Spleen (tissue), 11 donors: ENCODE measurements at regions not wholly inside any gene's neighbourhood (a gene's known extent, or its start where the extent isn't known, plus 50 kb on each side); places are given as distances from the start of the nearest gene placed in this dataset.

Experiments used
- DNase-seq: peaks from one replicate; pipeline ENCODE4 v3.0.0-alpha.2; 2020
- H3K27ac ChIP-seq, 8 donors: fragments of 200-600 bp; sonication (generic) in 7 of 8; 1 replicate in 4 of 8; 2 replicates in 4 of 8; pipeline versions ENCODE4 v1.5.0 to v1.8.0; 2016 to 2021; ENCODE audit warnings: inconsistent platforms in 4 of 8, mild to moderate bottlenecking in 4 of 8, moderate library complexity in 1 of 8
- H3K27me3 ChIP-seq, 7 donors: fragments of 200-600 bp; sonication (generic) in 6 of 7; replicated peaks in 1 of 7; 1 replicate in 4 of 7; 2 replicates in 3 of 7; pipeline versions ENCODE4 v1.5.0 to v1.8.0; 2016 to 2021; ENCODE audit warnings: inconsistent platforms in 3 of 7, mild to moderate bottlenecking in 1 of 7
- H3K36me3 ChIP-seq, 6 donors: fragments of 200-600 bp; sonication (generic) in 5 of 6; 1 replicate in 4 of 6; 2 replicates in 2 of 6; pipeline versions ENCODE4 v1.5.0 to v1.8.0; 2016 to 2021; ENCODE audit warnings: inconsistent platforms in 2 of 6
- H3K4me1 ChIP-seq, 6 donors: fragments of 200-600 bp; sonication (generic) in 5 of 6; 1 replicate in 3 of 6; 2 replicates in 3 of 6; pipeline versions ENCODE4 v1.5.0 to v1.8.0; 2016 to 2021; ENCODE audit warnings: inconsistent platforms in 3 of 6
- H3K4me3 ChIP-seq, 8 donors: fragments of 200-600 bp; sonication (generic) in 7 of 8; 1 replicate in 4 of 8; 2 replicates in 4 of 8; pipeline versions ENCODE4 v1.5.0 to v1.8.0; 2016 to 2021; ENCODE audit warnings: inconsistent platforms in 4 of 8, mild to moderate bottlenecking in 4 of 8, moderate library complexity in 2 of 8
- H3K9me3 ChIP-seq, 8 donors: fragments of 200-600 bp; sonication (generic) in 7 of 8; 1 replicate in 4 of 8; 2 replicates in 4 of 8; pipeline versions ENCODE4 v1.5.0 to v1.8.0; 2016 to 2021; ENCODE audit warnings: inconsistent platforms in 4 of 8
- POLR2A ChIP-seq, 3 donors: fragments of 450-650 bp; IDR thresholded peaks; one replicate each; pipeline ENCODE4 v1.5.1; 2017; ENCODE audit warnings: antibody characterized with exemption in 3 of 3, mild to moderate bottlenecking in 1 of 3
- POLR2AphosphoS5 ChIP-seq, 3 donors: sonication (generic); formaldehyde crosslinking; IDR thresholded peaks; one replicate each; pipeline ENCODE4 v1.5.1; 2017; ENCODE audit warnings: antibody characterized with exemption in 3 of 3
- WGBS, 5 donors: extraction: QIAGEN DNeasy Blood & Tissue Kit in 3 of 5; methylation state at CpG; one replicate each; pipeline versions ENCODE4 v1.1.5 to v1.1.7; 2013 to 2018; 5-methylcytosine and 5-hydroxymethylcytosine counted together
- intact Hi-C: fragments of 100-400 bp; cut with DNase I; formaldehyde crosslinking; loops from one replicate; pipeline ENCODE4 v1.15.0; 2023; ENCODE audit warnings: low total_unique reads
- TF ChIP-seq, protein P1 (sequence below), 11 experiments: fragments of 200-600 bp in 7 of 11; fragments of 450-650 bp in 4 of 11; sonication (generic) in 4 of 11; IDR thresholded peaks in 8 of 11; conservative IDR thresholded peaks in 3 of 11; 1 replicate in 7 of 11; 2 replicates in 4 of 11; pipeline versions ENCODE4 v1.4.0 to v1.8.0; 2016 to 2021; ENCODE audit warnings: antibody characterized with exemption in 11 of 11, inconsistent platforms in 4 of 11, mild to moderate bottlenecking in 1 of 11
- donor health status: healthy with polysubstance abuse.
- donor health status: DM: no; HTN: no; CAD: no; lungs with moderate emphysema.
- donor health status: DM: no; HTN: no; CAD: no.
- donor health status: Bipolar disorder and iron deficiency.
- donor health status: healthy.
- donor health status: DM: no; HTN: no; CAD: no.
- donor health status: DM: yes; HTN: yes; CAD: no.

DNA sequence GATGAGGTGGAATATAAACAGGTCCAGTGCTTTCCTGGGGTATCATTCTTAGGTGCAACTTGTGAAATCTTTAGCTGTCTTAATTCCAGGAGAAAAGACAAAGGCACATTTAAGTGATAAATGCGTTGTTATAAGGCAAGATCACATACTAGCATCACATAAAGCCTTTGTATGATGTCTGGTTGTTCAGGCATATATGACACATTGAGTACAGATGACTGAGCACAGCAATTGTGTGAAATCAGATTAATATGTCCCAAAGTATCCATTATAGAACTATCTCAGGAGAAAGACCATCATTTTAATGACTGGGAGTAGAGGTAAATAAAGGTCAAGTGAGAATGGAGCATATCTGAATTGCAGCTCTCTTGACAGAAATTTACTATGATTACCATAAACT lies 205.1 kb downstream of the PTGER3 start:
- intact Hi-C loops, result no loop called here
- H3K36me3 ChIP-seq, result no peaks in the 10 kb centered on the region
- 64 to 83% (median 67%) methylated on average over 1 of the region's 1 CpG for WGBS, 5 donors
- TF ChIP-seq POLR2AphosphoS5 (IDR thresholded peaks at IDR 0.05) (no peak), POLR2A (IDR thresholded peaks at IDR 0.05) (no peak)
- TF ChIP-seq, protein P1, sequence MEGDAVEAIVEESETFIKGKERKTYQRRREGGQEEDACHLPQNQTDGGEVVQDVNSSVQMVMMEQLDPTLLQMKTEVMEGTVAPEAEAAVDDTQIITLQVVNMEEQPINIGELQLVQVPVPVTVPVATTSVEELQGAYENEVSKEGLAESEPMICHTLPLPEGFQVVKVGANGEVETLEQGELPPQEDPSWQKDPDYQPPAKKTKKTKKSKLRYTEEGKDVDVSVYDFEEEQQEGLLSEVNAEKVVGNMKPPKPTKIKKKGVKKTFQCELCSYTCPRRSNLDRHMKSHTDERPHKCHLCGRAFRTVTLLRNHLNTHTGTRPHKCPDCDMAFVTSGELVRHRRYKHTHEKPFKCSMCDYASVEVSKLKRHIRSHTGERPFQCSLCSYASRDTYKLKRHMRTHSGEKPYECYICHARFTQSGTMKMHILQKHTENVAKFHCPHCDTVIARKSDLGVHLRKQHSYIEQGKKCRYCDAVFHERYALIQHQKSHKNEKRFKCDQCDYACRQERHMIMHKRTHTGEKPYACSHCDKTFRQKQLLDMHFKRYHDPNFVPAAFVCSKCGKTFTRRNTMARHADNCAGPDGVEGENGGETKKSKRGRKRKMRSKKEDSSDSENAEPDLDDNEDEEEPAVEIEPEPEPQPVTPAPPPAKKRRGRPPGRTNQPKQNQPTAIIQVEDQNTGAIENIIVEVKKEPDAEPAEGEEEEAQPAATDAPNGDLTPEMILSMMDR (IDR thresholded peaks at IDR 0.05 in 8 of 11, conservative IDR thresholded peaks at IDR 0.05 in 3 of 11), result no peak
- no peaks in the 10 kb centered on the region for H3K4me1 ChIP-seq
- H3K27me3 ChIP-seq, result no peaks in the 10 kb centered on the region
- no peak overlapping the region for H3K27ac ChIP-seq
- no peak for DNase-seq
- H3K9me3 ChIP-seq, result peaks cover 0 to 8% (median 3%) of the 10 kb centered on the region in 8 donors
- H3K4me3 ChIP-seq, result no peak overlapping the region

DNA sequence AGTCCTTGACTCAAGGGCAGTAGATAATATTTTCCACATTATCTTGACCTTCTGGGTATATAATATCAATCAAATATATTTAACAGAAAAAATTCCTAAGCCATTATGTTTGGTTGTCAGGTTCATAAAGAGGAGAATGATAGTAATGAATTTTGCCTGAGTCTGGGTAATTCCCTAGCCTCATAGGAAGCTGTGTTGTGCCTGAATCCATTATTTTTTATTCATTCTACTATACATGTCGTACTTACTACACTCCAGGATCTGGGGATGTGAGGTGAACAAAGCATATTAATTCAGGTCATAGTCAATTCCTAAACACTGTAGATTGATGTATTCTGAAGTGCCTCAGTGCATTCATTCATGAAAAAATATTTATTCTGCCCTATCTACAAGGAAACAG lies 204.2 kb downstream of the PTGER3 start:
- Histone ChIP-seq H3K27ac (no peak overlapping the region), H3K27me3 (no peaks in the 10 kb centered on the region), H3K4me1 (no peaks in the 10 kb centered on the region), H3K36me3 (no peaks in the 10 kb centered on the region), H3K9me3 (peaks cover 0 to 8% (median 3%) of the 10 kb centered on the region in 8 donors), H3K4me3 (no peak overlapping the region)
- intact Hi-C loops, result no loop called here
- WGBS, 5 donors, result 68 to 90% (median 83%) methylated on average over 1 of the region's 1 CpG
- no peak for DNase-seq
- TF ChIP-seq POLR2A (IDR thresholded peaks at IDR 0.05), result no peak
- TF ChIP-seq POLR2AphosphoS5 (IDR thresholded peaks at IDR 0.05), result no peak
- TF ChIP-seq, protein P1 (IDR thresholded peaks at IDR 0.05 in 8 of 11, conservative IDR thresholded peaks at IDR 0.05 in 3 of 11), result no peak

DNA sequence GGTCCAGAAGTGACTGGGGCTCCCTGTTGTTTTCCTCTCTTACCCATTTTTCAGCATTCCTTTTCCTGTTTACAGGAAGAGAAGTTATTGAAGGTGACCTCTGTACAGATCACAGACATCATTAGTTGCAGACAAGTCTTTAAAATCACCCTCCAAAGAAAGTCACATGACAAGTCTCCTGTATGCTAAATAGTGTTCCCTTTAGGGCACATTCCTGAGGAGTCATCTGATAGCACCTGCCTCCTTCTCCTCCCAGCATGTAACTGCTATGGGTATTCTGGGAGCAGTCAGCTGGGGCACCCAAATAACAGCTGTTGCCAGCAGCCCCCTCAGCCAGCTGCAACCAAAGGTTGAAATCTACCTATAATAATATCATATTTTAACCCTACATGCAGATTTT lies 200.6 kb downstream of the PTGER3 start:
- peaks cover 0 to 10% (median 6%) of the 10 kb centered on the region in 8 donors for H3K9me3 ChIP-seq
- no peaks in the 10 kb centered on the region for H3K4me1 ChIP-seq
- no peak overlapping the region for H3K4me3 ChIP-seq
- DNase-seq, result no peak
- no peak for TF ChIP-seq POLR2AphosphoS5 (IDR thresholded peaks at IDR 0.05)
- TF ChIP-seq, protein P1 (IDR thresholded peaks at IDR 0.05 in 8 of 11, conservative IDR thresholded peaks at IDR 0.05 in 3 of 11), result no peak
- no peak for TF ChIP-seq POLR2A (IDR thresholded peaks at IDR 0.05)
- H3K27me3 ChIP-seq, result no peaks in the 10 kb centered on the region
- intact Hi-C loops, result no loop called here
- H3K36me3 ChIP-seq, result no peaks in the 10 kb centered on the region
- H3K27ac ChIP-seq, result no peak overlapping the region

DNA sequence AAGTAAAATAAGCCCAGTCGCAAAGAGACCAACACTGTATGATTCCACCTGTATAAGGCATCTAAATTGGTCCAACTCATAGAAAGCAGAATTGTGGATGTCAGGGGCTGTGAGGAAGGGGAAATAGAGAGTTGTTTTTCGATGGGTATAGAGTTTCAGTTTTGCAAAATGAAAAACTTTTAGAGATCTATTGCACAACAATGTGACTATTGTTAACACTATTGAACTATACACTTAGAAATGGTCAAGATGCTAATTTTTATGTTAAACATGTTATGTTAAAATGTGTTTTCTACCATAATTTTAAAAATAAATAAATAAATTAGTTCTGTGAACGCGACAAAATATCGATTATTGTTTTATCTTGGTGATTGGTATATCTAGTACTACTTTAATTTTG lies 192.4 kb downstream of the PTGER3 start:
- TF ChIP-seq POLR2AphosphoS5 (IDR thresholded peaks at IDR 0.05) (no peak), POLR2A (IDR thresholded peaks at IDR 0.05) (no peak)
- TF ChIP-seq, protein P1 (IDR thresholded peaks at IDR 0.05 in 8 of 11, conservative IDR thresholded peaks at IDR 0.05 in 3 of 11), result no peak
- no peaks in the 10 kb centered on the region for H3K27me3 ChIP-seq
- no peak for DNase-seq
- no peaks in the 10 kb centered on the region for H3K36me3 ChIP-seq
- no peak overlapping the region for H3K27ac ChIP-seq
- 73 to 76% (median 74%) methylated on average over 5 of the region's 5 CpGs for WGBS, 5 donors
- H3K9me3 ChIP-seq, result peaks cover 0 to 7% (median 1%) of the 10 kb centered on the region in 8 donors
- no peak overlapping the region for H3K4me3 ChIP-seq
- intact Hi-C loops, result no loop called here
- H3K4me1 ChIP-seq, result no peaks in the 10 kb centered on the region
